Neutrophil (primary cell): ENCODE measurements at regions not wholly inside any gene's neighbourhood (a gene's known extent, or its start where the extent isn't known, plus 50 kb on each side); places are given as distances from the start of the nearest gene placed in this dataset.

Experiments
- H3K27ac ChIP-seq: fragments of 200-600 bp; sonication (generic); 2 replicates; pipeline ENCODE4 v1.5.1; 2016; ENCODE audit warnings: mild to moderate bottlenecking, moderate library complexity
- H3K27me3 ChIP-seq: fragments of 200-600 bp; sonication (generic); 2 replicates; pipeline ENCODE4 v1.6.0; 2016; ENCODE audit warnings: mild to moderate bottlenecking
- H3K36me3 ChIP-seq: fragments of 200-600 bp; sonication (generic); 2 replicates; pipeline ENCODE4 v1.5.1; 2017
- H3K4me1 ChIP-seq, 2 experiments: fragments of 200-600 bp in 1 of 2; sonication (generic) in 1 of 2; 1 replicate in 1 of 2; 2 replicates in 1 of 2; pipeline versions ENCODE4 v1.5.1 to v1.6.1; 2013 to 2016; ENCODE audit warnings: low read depth in 1 of 2, low read length in 1 of 2, mild to moderate bottlenecking in 1 of 2, moderate library complexity in 1 of 2; ENCODE audit not compliant: control insufficient read depth in 1 of 2, insufficient read depth in 1 of 2
- H3K4me3 ChIP-seq, 2 experiments: fragments of 200-600 bp in 1 of 2; sonication (generic) in 1 of 2; 1 replicate in 1 of 2; 2 replicates in 1 of 2; pipeline ENCODE4 v1.5.1; 2013 to 2016; ENCODE audit warnings: low read depth in 1 of 2, low read length in 1 of 2, mild to moderate bottlenecking in 1 of 2, moderate library complexity in 1 of 2
- H3K9me3 ChIP-seq: fragments of 200-600 bp; sonication (generic); 2 replicates; pipeline ENCODE4 v1.5.1; 2016
- TF ChIP-seq, protein P1 (sequence below): fragments of 200-600 bp; sonication (generic); IDR thresholded peaks from 2 replicates; pipeline ENCODE4 v1.5.1; 2016; ENCODE audit warnings: antibody characterized with exemption

DNA sequence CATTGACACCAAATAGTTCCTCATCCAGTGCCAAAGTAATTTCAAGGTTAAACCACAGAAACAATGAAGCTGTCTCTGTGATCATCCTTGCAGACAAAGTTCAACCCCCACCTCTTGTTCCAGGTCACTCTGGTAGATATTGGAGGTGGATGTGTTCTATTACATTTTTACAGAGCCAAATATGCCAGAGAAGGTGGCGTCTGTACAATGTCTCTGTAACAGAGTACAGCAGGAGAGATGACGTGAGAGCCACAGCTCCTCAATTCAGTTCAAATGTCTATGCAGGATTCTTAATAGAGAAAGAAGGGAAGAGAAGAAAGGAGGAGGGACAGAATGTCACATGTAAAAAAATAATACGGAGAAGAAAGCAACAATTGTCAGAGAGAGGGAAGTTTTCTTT lies 268.3 kb upstream of the OR4E1 start:
- TF ChIP-seq, protein P1, sequence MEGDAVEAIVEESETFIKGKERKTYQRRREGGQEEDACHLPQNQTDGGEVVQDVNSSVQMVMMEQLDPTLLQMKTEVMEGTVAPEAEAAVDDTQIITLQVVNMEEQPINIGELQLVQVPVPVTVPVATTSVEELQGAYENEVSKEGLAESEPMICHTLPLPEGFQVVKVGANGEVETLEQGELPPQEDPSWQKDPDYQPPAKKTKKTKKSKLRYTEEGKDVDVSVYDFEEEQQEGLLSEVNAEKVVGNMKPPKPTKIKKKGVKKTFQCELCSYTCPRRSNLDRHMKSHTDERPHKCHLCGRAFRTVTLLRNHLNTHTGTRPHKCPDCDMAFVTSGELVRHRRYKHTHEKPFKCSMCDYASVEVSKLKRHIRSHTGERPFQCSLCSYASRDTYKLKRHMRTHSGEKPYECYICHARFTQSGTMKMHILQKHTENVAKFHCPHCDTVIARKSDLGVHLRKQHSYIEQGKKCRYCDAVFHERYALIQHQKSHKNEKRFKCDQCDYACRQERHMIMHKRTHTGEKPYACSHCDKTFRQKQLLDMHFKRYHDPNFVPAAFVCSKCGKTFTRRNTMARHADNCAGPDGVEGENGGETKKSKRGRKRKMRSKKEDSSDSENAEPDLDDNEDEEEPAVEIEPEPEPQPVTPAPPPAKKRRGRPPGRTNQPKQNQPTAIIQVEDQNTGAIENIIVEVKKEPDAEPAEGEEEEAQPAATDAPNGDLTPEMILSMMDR = no peak
- no peaks in the 10 kb centered on the region for H3K27me3 ChIP-seq
- H3K9me3 ChIP-seq = no peaks in the 10 kb centered on the region
- H3K27ac ChIP-seq = no peak overlapping the region
- no peaks in the 10 kb centered on the region for H3K36me3 ChIP-seq
- H3K4me1 ChIP-seq = no peaks in the 10 kb centered on the region
- H3K4me3 ChIP-seq = no peak overlapping the region

DNA sequence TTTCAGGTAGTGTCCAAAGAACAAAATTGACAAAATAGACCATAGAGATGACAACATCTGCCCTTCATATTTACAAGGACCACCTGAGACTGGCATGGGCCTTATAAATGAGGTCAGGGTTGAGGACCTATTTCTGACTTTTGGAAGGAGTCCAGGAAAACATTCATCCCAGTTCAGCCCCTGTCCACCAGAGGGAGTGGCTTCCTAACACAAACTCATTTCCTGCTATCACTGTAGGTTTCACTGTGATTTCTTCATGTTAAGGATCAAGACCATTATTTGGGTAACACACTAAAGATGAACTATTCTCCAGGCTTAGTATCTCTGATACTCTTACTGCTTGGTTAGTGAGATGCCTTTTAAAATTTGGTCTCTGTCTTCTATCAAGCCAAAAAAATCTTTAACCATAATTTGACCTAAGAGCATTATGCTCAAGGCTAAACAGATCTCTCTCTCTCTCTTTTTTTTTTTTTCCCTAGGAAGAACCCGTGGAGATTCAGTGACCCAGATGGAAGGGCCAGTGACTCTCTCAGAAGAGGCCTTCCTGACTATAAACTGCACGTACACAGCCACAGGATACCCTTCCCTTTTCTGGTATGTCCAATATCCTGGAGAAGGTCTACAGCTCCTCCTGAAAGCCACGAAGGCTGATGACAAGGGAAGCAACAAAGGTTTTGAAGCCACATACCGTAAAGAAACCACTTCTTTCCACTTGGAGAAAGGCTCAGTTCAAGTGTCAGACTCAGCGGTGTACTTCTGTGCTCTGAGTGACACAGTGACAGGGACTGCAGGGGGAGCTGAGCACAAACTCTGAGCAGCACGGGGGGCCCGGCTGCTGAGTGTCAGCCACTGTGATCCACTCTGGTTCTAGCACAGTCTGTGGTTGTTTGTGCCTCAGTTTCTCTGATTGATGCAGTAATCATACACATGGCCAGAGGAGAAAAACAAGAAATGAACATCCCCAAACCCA lies 267.6 kb upstream of the OR4E1 start:
- TF ChIP-seq, protein P1 = no peak
- Histone ChIP-seq H3K36me3 (no peaks in the 10 kb centered on the region), H3K9me3 (no peaks in the 10 kb centered on the region), H3K4me3 (no peak overlapping the region), H3K27ac (no peak overlapping the region), H3K27me3 (no peaks in the 10 kb centered on the region), H3K4me1 (no peaks in the 10 kb centered on the region)

DNA sequence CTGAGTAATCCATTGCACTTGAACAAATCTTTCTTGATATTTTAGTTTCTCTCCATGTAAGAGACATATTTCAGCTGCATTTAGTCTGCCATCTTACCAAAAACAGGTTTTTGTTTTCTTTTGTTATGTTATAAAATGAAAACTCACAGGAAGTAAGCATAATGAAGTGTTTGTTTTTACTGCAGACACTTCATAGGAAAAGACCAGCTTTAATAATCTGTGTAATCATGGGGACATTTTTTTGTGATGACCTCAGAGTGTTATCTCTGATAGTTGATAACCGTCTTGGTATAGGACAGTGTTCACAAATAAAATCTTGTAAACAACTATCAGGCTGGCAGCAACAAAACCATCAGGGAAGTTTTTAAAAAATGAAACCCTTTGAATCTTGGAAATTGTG lies 266.2 kb upstream of the OR4E1 start:
- Histone ChIP-seq H3K4me1 (no peaks in the 10 kb centered on the region), H3K27ac (no peak overlapping the region), H3K27me3 (no peaks in the 10 kb centered on the region), H3K36me3 (no peaks in the 10 kb centered on the region), H3K4me3 (no peak overlapping the region), H3K9me3 (no peaks in the 10 kb centered on the region)
- TF ChIP-seq, protein P1 = no peak

DNA sequence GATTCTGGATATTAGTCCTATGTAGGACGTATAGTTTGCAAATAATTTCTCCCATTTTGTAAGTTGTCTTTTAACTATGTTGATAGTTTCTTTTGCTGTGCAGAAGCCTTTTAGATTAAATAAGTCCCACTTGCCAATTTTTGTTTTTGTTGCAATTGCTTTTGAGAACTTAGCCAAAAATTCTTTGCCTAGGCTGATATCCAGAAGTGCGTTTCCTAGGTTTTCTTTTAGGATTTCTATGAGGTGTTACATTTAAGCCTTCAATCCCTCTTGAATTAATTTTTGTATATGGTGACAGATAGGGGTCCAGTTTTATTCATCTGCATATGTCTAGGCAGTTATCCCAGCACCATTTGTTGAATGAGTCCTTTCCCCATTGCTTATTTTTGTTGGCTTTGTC lies 264.4 kb upstream of the OR4E1 start:
- H3K4me3 ChIP-seq = no peak overlapping the region
- TF ChIP-seq, protein P1 = no peak

DNA sequence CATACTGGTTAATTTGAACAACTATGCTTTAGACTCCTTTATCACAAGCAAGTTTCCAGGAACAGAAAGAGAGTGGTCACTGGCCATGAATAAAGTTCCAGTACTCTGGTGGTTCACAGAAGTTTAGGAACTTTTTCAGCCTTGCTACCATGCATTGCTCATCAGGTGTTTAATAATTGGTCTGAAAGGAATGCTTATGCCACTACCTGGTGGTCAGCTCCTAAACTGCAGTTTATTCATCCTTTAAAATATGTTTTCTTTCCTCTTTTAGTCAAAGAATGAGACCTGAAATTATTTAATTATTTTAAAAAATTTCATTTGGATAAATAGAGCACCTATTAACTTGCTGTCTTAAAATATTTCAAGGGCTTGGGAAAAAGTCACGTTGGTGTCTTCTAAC lies 260.1 kb upstream of the OR4E1 start:
- Histone ChIP-seq H3K36me3 (no peaks in the 10 kb centered on the region), H3K27ac (no peak overlapping the region), H3K4me1 (peaks cover 4 to 10% of the 10 kb centered on the region in 2 experiments), H3K4me3 (no peak overlapping the region), H3K9me3 (no peaks in the 10 kb centered on the region), H3K27me3 (no peaks in the 10 kb centered on the region)
- TF ChIP-seq, protein P1 = no peak

More for the DNA sequence above, 264.4 kb upstream of the OR4E1 start:
- Histone ChIP-seq H3K36me3 (no peaks in the 10 kb centered on the region), H3K9me3 (no peaks in the 10 kb centered on the region), H3K4me1 (no peaks in the 10 kb centered on the region), H3K27ac (no peak overlapping the region), H3K27me3 (no peaks in the 10 kb centered on the region)
